WTC11 (cell line): ENCODE measurements at regions not wholly inside any gene's neighbourhood (a gene's known extent, or its start where the extent isn't known, plus 50 kb on each side); places are given as distances from the start of the nearest gene placed in this dataset.

Experiments used
- ATAC-seq: fragments of 200-7000 bp; cut with Tn5 transposase; 2 replicates; pipeline ENCODE4 v1.10.0; 2021; ENCODE audit warnings: mild to moderate bottlenecking, moderate library complexity
- CTCF ChIA-PET: fragments of 300-600 bp; sonication (Branson Sonifier 250); formaldehyde crosslinking; loops from one replicate; lab custom pipeline; 2021; ENCODE audit warnings: antibody characterized with exemption; lab: Charles Lee
- POLR2A ChIA-PET: fragments of 350-600 bp; sonication (Branson Sonifier 250); formaldehyde crosslinking; loops from one replicate; lab custom pipeline; 2021; ENCODE audit warnings: antibody characterized with exemption; lab: Charles Lee
- DNase-seq: peaks from one replicate; pipeline ENCODE4 v3.0.0; 2021; ENCODE audit warnings: low spot score
- H3K27ac Mint-ChIP-seq: 2 replicates; pipeline ENCODE4 v1.8.0; 2021; ENCODE audit warnings: mixed read lengths
- H3K27me3 Mint-ChIP-seq: 2 replicates; pipeline ENCODE4 v1.8.0; 2021; ENCODE audit warnings: low read depth, mild to moderate bottlenecking, moderate library complexity, mixed read lengths
- H3K36me3 Mint-ChIP-seq: 2 replicates; pipeline ENCODE4 v1.8.0; 2021; ENCODE audit warnings: mixed read lengths
- H3K4me1 Mint-ChIP-seq: 2 replicates; pipeline ENCODE4 v1.8.0; 2022; ENCODE audit warnings: mixed read lengths
- H3K4me3 Mint-ChIP-seq: 2 replicates; pipeline ENCODE4 v1.8.0; 2021; ENCODE audit warnings: mild to moderate bottlenecking, moderate library complexity, mixed read lengths
- H3K9me3 Mint-ChIP-seq: 2 replicates; pipeline ENCODE4 v1.8.0; 2021; ENCODE audit warnings: mixed read lengths
- AFF4 ChIP-seq: sonication (generic); formaldehyde crosslinking; IDR thresholded peaks from 2 replicates; pipeline ENCODE4 v1.8.1; 2023; ENCODE audit warnings: mild to moderate bottlenecking, missing genetic modification reagents, borderline replicate concordance
- ESRRA ChIP-seq: sonication (generic); formaldehyde crosslinking; IDR thresholded peaks from 2 replicates; pipeline ENCODE4 v1.8.1; 2022; ENCODE audit warnings: mild to moderate bottlenecking, missing genetic modification reagents, borderline replicate concordance
- FOXJ3 ChIP-seq: sonication (generic); formaldehyde crosslinking; IDR thresholded peaks from 2 replicates; pipeline ENCODE4 v1.9.0; 2021; ENCODE audit warnings: missing genetic modification reagents, mild to moderate bottlenecking, borderline replicate concordance
- GRHL2 ChIP-seq: fragments of 250-450 bp; sonication (Bioruptor Pico); IDR thresholded peaks from 2 replicates; pipeline ENCODE4 v1.8.0; 2022; ENCODE audit warnings: mild to moderate bottlenecking, moderate library complexity; ENCODE audit not compliant: insufficient replicate concordance, severe bottlenecking
- HMGA2 ChIP-seq: fragments of 250-450 bp; sonication (Bioruptor Pico); IDR thresholded peaks from 2 replicates; pipeline ENCODE4 v1.4.0; 2021; ENCODE audit warnings: mild to moderate bottlenecking, moderate library complexity
- NFYB ChIP-seq: sonication (generic); formaldehyde crosslinking; conservative IDR thresholded peaks from 2 replicates; pipeline ENCODE4 v1.8.0; 2022; ENCODE audit warnings: low read depth, missing genetic modification reagents
- PRDM15 ChIP-seq: sonication (generic); formaldehyde crosslinking; IDR thresholded peaks from 2 replicates; pipeline ENCODE4 v1.8.0; 2022; ENCODE audit warnings: missing genetic modification reagents
- RELA ChIP-seq: sonication (generic); formaldehyde crosslinking; IDR thresholded peaks from 2 replicates; pipeline ENCODE4 v1.8.1; 2022; ENCODE audit warnings: missing genetic modification reagents, mild to moderate bottlenecking, borderline replicate concordance
- SMAD4 ChIP-seq: sonication (generic); formaldehyde crosslinking; IDR thresholded peaks from 2 replicates; pipeline ENCODE4 v1.8.0; 2022; ENCODE audit warnings: mild to moderate bottlenecking, missing genetic modification reagents
- ZBTB21 ChIP-seq: sonication (generic); formaldehyde crosslinking; IDR thresholded peaks from 2 replicates; pipeline ENCODE4 v1.8.1; 2023; ENCODE audit warnings: mild to moderate bottlenecking, missing genetic modification reagents, borderline replicate concordance
- ZNF121 ChIP-seq: sonication (generic); formaldehyde crosslinking; IDR thresholded peaks from 2 replicates; pipeline ENCODE4 v1.8.0; 2023; ENCODE audit warnings: missing genetic modification reagents
- TF ChIP-seq, protein P1 (sequence below): sonication (generic); formaldehyde crosslinking; IDR thresholded peaks from 2 replicates; pipeline ENCODE4 v1.8.0; 2022; ENCODE audit warnings: mild to moderate bottlenecking, missing genetic modification reagents
- TF ChIP-seq, protein P2 (sequence below): sonication (generic); formaldehyde crosslinking; IDR thresholded peaks from 2 replicates; pipeline ENCODE4 v1.8.1; 2023; ENCODE audit warnings: mild to moderate bottlenecking, missing genetic modification reagents, moderate library complexity
- TF ChIP-seq, protein P3 (sequence below): sonication (generic); formaldehyde crosslinking; IDR thresholded peaks from 2 replicates; pipeline ENCODE4 v1.8.1; 2023; ENCODE audit warnings: mild to moderate bottlenecking, moderate library complexity, missing genetic modification reagents
- TF ChIP-seq, protein P4 (sequence below): sonication (generic); formaldehyde crosslinking; IDR thresholded peaks from 2 replicates; pipeline ENCODE4 v1.8.1; 2023; ENCODE audit warnings: mild to moderate bottlenecking, missing genetic modification reagents

DNA sequence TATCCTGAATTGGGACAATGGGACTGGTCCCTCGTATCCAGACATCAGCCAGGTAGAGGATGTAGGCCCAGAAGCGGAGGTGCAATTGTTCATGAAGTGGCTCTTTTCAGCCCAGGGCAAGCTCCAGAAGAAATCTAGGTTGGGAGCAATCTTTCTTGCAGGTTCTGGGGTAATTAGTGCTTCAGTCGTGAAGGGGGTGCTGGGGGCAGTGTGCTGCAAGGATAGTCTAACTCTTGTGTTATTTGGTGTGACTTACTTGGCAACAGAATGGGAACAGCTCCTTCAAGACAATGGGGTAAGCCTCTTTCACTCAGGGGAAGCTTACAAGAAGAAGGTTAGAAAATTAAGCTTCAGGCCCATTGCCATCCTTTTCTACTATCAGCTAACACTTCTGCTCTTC is 273.0 kb downstream of the DIPK2A start:
- DNase-seq (no peak), ATAC-seq (no peak)
- TF ChIP-seq PRDM15 (CRISPR knock-in tag): no peak
- TF ChIP-seq, protein P1, sequence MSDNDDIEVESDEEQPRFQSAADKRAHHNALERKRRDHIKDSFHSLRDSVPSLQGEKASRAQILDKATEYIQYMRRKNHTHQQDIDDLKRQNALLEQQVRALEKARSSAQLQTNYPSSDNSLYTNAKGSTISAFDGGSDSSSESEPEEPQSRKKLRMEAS (CRISPR knock-in tag): no peak
- TF ChIP-seq FOXJ3 (CRISPR knock-in tag): no peak
- TF ChIP-seq ZBTB21 (CRISPR knock-in tag): no peak
- TF ChIP-seq, protein P2, sequence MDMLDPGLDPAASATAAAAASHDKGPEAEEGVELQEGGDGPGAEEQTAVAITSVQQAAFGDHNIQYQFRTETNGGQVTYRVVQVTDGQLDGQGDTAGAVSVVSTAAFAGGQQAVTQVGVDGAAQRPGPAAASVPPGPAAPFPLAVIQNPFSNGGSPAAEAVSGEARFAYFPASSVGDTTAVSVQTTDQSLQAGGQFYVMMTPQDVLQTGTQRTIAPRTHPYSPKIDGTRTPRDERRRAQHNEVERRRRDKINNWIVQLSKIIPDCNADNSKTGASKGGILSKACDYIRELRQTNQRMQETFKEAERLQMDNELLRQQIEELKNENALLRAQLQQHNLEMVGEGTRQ (CRISPR knock-in tag): no peak
- TF ChIP-seq SMAD4 (CRISPR knock-in tag): no peak
- no peak for TF ChIP-seq RELA (CRISPR knock-in tag)
- no peak for TF ChIP-seq AFF4 (CRISPR knock-in tag)
- no peak for TF ChIP-seq HMGA2
- no peak for TF ChIP-seq ZNF121 (CRISPR knock-in tag)
- TF ChIP-seq NFYB: no peak
- TF ChIP-seq GRHL2 (CRISPR knock-in tag): no peak
- TF ChIP-seq, protein P3, sequence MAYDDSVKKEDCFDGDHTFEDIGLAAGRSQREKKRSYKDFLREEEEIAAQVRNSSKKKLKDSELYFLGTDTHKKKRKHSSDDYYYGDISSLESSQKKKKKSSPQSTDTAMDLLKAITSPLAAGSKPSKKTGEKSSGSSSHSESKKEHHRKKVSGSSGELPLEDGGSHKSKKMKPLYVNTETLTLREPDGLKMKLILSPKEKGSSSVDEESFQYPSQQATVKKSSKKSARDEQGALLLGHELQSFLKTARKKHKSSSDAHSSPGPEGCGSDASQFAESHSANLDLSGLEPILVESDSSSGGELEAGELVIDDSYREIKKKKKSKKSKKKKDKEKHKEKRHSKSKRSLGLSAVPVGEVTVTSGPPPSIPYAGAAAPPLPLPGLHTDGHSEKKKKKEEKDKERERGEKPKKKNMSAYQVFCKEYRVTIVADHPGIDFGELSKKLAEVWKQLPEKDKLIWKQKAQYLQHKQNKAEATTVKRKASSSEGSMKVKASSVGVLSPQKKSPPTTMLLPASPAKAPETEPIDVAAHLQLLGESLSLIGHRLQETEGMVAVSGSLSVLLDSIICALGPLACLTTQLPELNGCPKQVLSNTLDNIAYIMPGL: no peak
- TF ChIP-seq ESRRA: no peak
- ChIA-PET CTCF (no interaction called here), POLR2A (no interaction called here)
- no peaks in the 10 kb centered on the region for H3K27me3 Mint-ChIP-seq
- H3K4me3 Mint-ChIP-seq: no peak overlapping the region
- no peak overlapping the region for H3K27ac Mint-ChIP-seq
- H3K4me1 Mint-ChIP-seq: no peaks in the 10 kb centered on the region
- H3K9me3 Mint-ChIP-seq: no peaks in the 10 kb centered on the region
- no peaks in the 10 kb centered on the region for H3K36me3 Mint-ChIP-seq

GRCh38 chr3:144252896-144253295 is 281.3 kb downstream of the DIPK2A start:
- peaks cover 3% of the 10 kb centered on the region for H3K4me1 Mint-ChIP-seq
- H3K9me3 Mint-ChIP-seq: no peaks in the 10 kb centered on the region
- CTCF ChIA-PET: no interaction called here
- H3K4me3 Mint-ChIP-seq: no peak overlapping the region
- no peak for ATAC-seq
- POLR2A ChIA-PET: no interaction called here
- DNase-seq: no peak
- TF ChIP-seq, protein P4, sequence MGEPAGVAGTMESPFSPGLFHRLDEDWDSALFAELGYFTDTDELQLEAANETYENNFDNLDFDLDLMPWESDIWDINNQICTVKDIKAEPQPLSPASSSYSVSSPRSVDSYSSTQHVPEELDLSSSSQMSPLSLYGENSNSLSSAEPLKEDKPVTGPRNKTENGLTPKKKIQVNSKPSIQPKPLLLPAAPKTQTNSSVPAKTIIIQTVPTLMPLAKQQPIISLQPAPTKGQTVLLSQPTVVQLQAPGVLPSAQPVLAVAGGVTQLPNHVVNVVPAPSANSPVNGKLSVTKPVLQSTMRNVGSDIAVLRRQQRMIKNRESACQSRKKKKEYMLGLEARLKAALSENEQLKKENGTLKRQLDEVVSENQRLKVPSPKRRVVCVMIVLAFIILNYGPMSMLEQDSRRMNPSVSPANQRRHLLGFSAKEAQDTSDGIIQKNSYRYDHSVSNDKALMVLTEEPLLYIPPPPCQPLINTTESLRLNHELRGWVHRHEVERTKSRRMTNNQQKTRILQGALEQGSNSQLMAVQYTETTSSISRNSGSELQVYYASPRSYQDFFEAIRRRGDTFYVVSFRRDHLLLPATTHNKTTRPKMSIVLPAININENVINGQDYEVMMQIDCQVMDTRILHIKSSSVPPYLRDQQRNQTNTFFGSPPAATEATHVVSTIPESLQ (CRISPR knock-in tag): no peak
- H3K27me3 Mint-ChIP-seq: no peaks in the 10 kb centered on the region
- H3K27ac Mint-ChIP-seq: no peak overlapping the region
- H3K36me3 Mint-ChIP-seq: no peaks in the 10 kb centered on the region
